Nephron progenitor cell (in vitro differentiated cells): ENCODE measurements at regions not wholly inside any gene's neighbourhood (a gene's known extent, or its start where the extent isn't known, plus 50 kb on each side); places are given as distances from the start of the nearest gene placed in this dataset.
A peak's percentile ranks its signal among the peaks of the same experiment; 100 is the strongest.

Experiments used
- DNase-seq: peaks from one replicate; pipeline ENCODE4 v3.0.0; 2021
- H3K27ac Mint-ChIP-seq: 2 replicates; pipeline ENCODE4 v1.8.0; 2021; ENCODE audit warnings: mild to moderate bottlenecking, moderate library complexity, mixed read lengths
- H3K27me3 Mint-ChIP-seq: 2 replicates; pipeline ENCODE4 v1.8.0; 2021; ENCODE audit warnings: mild to moderate bottlenecking, low read depth, mixed read lengths; ENCODE audit not compliant: poor library complexity
- H3K36me3 Mint-ChIP-seq: 2 replicates; pipeline ENCODE4 v1.8.0; 2021; ENCODE audit warnings: low read depth, mixed read lengths
- H3K4me1 Mint-ChIP-seq: 2 replicates; pipeline ENCODE4 v1.8.0; 2021; ENCODE audit warnings: mixed read lengths
- H3K4me3 Mint-ChIP-seq: 2 replicates; pipeline ENCODE4 v1.8.0; 2021; ENCODE audit warnings: mild to moderate bottlenecking, moderate library complexity, mixed read lengths
- H3K9me3 Mint-ChIP-seq: 2 replicates; pipeline ENCODE4 v1.8.0; 2021; ENCODE audit warnings: mild to moderate bottlenecking, moderate library complexity, mixed read lengths
- TF ChIP-seq, protein P1 (sequence below): fragments of 200-600 bp; sonication (generic); IDR thresholded peaks from 2 replicates; pipeline ENCODE4 v1.5.0; 2021; ENCODE audit warnings: antibody characterized with exemption

DNA sequence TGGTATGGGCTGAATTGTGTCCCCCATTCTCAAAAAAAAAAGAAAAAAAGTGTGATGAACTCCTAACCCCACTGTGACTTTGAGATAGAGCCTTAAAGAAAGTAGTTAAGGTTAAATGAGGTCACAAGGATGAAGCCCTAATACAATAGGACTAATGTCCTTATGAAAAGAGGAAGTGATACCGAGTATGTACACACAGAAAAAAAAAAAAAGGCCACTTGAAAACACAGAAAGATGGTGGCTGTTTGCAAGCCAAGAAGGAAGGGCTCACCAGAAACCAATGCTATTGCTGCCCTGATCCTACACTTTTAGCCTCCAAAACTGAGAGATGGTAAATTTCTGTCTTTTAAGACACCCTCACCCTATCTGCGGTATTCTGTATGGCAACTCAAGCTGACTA, 955.6 kb downstream of the PCDH17 start:
- Mint-ChIP-seq H3K9me3 (no peaks in the 10 kb centered on the region), H3K4me3 (no peak overlapping the region), H3K27me3 (peaks cover 3% of the 10 kb centered on the region), H3K27ac (no peak overlapping the region), H3K4me1 (peaks cover 7% of the 10 kb centered on the region), H3K36me3 (no peaks in the 10 kb centered on the region)
- TF ChIP-seq, protein P1, sequence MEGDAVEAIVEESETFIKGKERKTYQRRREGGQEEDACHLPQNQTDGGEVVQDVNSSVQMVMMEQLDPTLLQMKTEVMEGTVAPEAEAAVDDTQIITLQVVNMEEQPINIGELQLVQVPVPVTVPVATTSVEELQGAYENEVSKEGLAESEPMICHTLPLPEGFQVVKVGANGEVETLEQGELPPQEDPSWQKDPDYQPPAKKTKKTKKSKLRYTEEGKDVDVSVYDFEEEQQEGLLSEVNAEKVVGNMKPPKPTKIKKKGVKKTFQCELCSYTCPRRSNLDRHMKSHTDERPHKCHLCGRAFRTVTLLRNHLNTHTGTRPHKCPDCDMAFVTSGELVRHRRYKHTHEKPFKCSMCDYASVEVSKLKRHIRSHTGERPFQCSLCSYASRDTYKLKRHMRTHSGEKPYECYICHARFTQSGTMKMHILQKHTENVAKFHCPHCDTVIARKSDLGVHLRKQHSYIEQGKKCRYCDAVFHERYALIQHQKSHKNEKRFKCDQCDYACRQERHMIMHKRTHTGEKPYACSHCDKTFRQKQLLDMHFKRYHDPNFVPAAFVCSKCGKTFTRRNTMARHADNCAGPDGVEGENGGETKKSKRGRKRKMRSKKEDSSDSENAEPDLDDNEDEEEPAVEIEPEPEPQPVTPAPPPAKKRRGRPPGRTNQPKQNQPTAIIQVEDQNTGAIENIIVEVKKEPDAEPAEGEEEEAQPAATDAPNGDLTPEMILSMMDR, result no peak
- no peak for DNase-seq

DNA sequence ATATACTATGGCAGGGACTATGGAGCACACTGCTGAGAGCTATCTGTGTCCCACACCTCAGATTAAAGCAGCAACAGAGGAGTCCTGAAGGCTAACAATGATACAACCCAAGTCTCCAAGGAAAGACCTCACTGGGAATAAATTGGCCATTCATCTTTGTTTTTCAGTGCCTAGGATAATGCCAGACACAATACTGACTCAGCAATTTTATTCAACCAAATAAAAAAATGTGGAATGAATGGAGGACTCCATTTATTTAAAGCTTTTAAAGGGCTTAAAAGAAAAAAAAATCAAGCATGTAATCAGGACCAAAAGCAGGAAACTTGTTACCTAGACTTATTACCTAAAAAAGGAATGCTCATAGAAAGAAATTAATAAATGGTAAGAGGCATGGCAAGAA, 960.5 kb downstream of the PCDH17 start:
- H3K36me3 Mint-ChIP-seq, result no peaks in the 10 kb centered on the region

DNA sequence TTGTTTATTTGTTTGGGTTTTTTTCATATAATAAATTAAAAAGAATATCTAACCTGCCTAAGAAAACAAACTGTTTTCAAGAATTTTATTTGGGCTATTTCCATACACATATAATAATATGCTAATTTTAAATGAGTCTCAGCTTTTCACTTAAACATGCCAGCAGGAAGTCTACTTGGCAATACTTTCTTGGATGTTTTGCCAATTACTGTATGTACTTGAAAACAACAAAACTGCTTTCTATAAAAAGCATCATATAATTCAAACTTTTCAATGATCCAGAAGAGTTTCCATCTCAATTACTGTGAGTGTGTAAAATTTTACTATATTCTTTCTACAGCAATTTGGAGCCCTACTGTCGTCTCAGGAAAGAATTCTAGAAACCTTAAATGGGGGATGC, 961.2 kb downstream of the PCDH17 start:
- Mint-ChIP-seq H3K27me3 (no peaks in the 10 kb centered on the region), H3K9me3 (no peaks in the 10 kb centered on the region), H3K4me1 (no peaks in the 10 kb centered on the region), H3K36me3 (no peaks in the 10 kb centered on the region), H3K4me3 (no peak overlapping the region), H3K27ac (no peak overlapping the region)
- no peak for DNase-seq
- TF ChIP-seq, protein P1, result no peak

More for the DNA sequence above, 960.5 kb downstream of the PCDH17 start:
- TF ChIP-seq, protein P1, result no peak
- Mint-ChIP-seq H3K9me3 (no peaks in the 10 kb centered on the region), H3K4me3 (no peak overlapping the region), H3K27ac (no peak overlapping the region), H3K4me1 (no peaks in the 10 kb centered on the region), H3K27me3 (no peaks in the 10 kb centered on the region)
- no peak for DNase-seq

DNA sequence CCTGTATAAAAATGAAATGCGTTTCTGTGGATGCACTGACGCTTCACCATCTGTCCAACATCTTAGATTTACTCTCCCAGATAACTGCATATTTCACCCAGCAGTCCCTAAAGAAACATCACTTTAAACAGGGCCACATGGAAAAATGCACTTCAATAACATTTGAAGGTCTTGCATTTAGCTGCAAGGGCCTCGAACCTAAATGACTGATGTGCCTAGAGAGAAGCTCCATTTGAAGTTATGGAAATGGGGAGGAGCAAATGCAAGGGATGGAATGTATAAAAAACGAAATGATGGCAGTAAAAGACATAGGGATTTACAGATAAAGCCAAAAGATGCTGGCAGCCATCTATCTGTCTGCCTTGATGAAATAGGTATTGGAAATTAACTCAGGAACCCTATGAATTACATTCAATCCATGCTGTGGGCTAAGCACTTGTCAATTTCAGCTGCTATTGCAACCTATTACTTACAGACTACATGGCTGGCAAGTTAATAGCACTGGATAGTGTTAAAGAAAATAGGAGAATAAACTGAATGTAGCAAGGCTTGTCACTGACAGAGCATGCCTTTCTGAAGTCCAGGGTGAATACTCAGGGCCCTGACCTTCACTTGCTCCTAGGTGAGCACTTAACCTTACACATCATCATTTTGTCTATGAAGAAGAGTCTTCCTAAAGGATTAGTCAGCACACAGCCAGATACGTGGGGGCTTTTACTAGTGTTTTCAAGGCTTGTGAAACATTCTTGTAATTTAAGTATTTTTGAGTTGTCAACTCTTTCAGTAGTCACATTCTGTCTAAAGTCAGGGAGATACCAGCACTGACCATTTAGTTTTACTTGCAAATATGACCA, 963.4 kb downstream of the PCDH17 start:
- H3K27me3 Mint-ChIP-seq, result peaks cover 3% of the 10 kb centered on the region
- no peaks in the 10 kb centered on the region for H3K9me3 Mint-ChIP-seq
- H3K4me1 Mint-ChIP-seq, result no peaks in the 10 kb centered on the region
- TF ChIP-seq, protein P1, result no peak
- no peak overlapping the region for H3K4me3 Mint-ChIP-seq
- peak overlapping the region; percentile 79 for H3K27ac Mint-ChIP-seq
- DNase-seq, result no peak
- H3K36me3 Mint-ChIP-seq, result no peaks in the 10 kb centered on the region

DNA sequence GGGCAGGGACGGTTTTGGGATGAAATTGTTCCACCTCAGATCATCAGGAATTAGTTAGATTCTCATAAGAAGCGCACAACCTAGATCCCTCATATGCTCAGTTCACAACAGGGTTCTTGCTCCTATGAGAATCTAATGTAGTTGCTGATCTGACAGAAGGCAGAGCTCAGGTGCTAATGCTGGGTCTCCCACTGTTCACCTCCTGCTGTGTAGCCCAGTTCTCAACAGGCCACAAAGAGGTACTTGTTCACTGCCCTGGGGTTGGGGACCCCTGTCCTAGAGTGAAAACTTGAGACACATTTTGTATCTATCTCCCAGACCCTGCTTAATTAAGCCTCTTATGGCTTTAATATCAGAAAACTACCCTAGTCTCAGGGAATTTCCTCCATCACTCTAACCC, 966.0 kb downstream of the PCDH17 start:
- Mint-ChIP-seq H3K4me3 (no peak overlapping the region), H3K27me3 (peaks cover 4% of the 10 kb centered on the region), H3K27ac (no peak overlapping the region), H3K4me1 (no peaks in the 10 kb centered on the region), H3K9me3 (no peaks in the 10 kb centered on the region), H3K36me3 (no peaks in the 10 kb centered on the region)
- no peak for DNase-seq
- TF ChIP-seq, protein P1, result no peak

DNA sequence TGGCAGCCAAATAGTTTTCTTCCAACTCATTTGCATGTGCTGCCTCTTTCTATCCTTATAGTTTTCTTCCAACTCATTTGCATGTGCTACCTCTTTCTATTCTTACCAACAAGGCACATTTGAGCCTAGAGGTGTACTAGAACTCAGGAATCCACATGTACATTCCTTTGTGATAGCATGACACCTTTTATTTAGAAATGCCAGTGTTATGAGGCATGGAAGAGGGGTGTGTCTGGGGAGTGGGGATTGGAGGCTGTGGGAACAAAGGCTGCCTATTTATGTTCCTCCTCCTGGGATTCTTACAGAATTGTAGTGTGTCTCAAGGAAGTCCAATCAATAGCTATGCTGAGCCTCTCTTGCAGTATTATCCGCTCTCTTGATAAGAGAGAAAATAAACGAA, 966.7 kb downstream of the PCDH17 start:
- Mint-ChIP-seq H3K9me3 (no peaks in the 10 kb centered on the region), H3K4me3 (no peak overlapping the region), H3K27me3 (peaks cover 4% of the 10 kb centered on the region), H3K4me1 (no peaks in the 10 kb centered on the region), H3K36me3 (no peaks in the 10 kb centered on the region), H3K27ac (no peak overlapping the region)
- TF ChIP-seq, protein P1, result no peak
- DNase-seq, result no peak
